T follicular helper cell (primary cell): ENCODE measurements at regions not wholly inside any gene's neighbourhood (a gene's known extent, or its start where the extent isn't known, plus 50 kb on each side); places are given as distances from the start of the nearest gene placed in this dataset.
A peak's percentile ranks its signal among the peaks of the same experiment; 100 is the strongest.
"Not testable (repeated sequence)": the region's sequence is repeated elsewhere in the genome, so short reads cannot be mapped to it uniquely, and the experiment has no call there.

ENCODE experiments used
- DNase-seq: peaks from one replicate; pipeline ENCODE4 v3.0.0-alpha.2; 2020; ENCODE audit warnings: low read depth

DNA sequence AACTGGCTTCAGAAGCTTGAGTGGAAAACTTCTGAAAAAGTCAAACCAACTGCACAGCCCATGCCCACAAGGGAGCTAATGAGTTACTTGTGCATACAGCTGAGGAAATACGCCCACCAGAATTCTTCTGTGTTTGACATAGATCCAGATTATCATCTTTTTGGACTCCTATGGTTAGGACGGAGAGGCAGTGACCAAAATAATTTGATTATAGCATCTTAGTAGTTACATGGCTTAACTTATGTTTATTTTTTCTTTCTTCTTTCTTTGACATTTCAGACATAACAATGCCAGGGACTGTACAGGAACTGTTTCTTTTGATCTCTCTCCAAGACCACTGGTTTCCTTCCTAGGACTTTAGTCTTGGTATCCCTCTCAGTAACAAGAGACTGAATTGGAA is 246.1 kb upstream of the RASGRP1 start:
- no peak for DNase-seq

DNA sequence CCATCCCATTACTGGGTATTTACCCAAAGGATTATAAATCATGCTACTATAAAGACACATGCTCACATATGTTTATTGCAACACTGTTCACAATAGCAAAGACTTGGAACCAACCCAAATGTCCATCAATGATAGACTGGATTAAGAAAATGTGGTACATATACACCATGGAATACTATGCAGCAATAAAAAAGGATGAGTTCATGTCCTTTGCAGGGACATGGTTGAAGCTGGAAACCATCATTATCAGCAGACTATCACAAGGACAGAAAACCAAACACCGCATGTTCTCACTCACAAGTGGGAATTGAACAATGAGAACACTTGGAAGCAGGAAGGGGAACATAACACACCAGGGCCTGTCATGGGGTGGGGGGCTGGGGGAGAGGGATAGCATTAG is 249.6 kb upstream of the RASGRP1 start:
- DNase-seq, result not testable (repeated sequence)

- no peak for DNase-seq
These were observed 250.3 kb upstream of the RASGRP1 start for GRCh38 chr15:38814891-38815290.

GRCh38 chr15:38817427-38818156 is 253.0 kb upstream of the RASGRP1 start:
- peak; percentile 70 for DNase-seq

GRCh38 chr15:38818157-38818790 is 253.7 kb upstream of the RASGRP1 start:
- no peak for DNase-seq

- no peak for DNase-seq
These were observed 254.9 kb upstream of the RASGRP1 start for GRCh38 chr15:38819387-38819950.

GRCh38 chr15:38823263-38823662 is 258.6 kb upstream of the RASGRP1 start:
- DNase-seq, result no peak

GRCh38 chr15:38824719-38825118 is 260.1 kb upstream of the RASGRP1 start:
- no peak for DNase-seq

GRCh38 chr15:38826880-38827279 is 262.3 kb upstream of the RASGRP1 start:
- DNase-seq, result no peak

- no peak for DNase-seq
These were observed 263.5 kb upstream of the RASGRP1 start for GRCh38 chr15:38828031-38828532.

- no peak for DNase-seq
These were observed 264.5 kb upstream of the RASGRP1 start for GRCh38 chr15:38829086-38829485.

DNA sequence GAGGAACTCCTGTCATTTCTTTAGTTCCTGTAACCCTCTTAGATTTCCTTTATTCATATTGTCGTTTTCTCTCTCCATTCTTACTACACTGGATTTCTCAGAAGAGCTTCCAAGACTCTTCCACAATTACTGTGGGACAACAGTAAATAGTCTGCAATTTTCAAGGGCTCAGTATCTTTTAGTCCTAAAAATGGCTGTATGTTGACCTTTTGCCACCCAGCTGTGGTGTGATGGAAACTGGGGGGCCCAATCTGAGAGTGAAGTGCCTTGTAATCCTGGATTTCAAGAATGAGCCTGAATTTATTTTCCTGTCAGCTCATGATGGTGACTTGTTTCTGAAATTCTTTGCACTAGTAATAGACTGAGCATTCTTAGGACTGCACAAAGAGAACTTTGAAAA is 277.6 kb upstream of the RASGRP1 start:
- DNase-seq, result no peak

GRCh38 chr15:38843051-38843501 is 278.5 kb upstream of the RASGRP1 start:
- no peak for DNase-seq

DNA sequence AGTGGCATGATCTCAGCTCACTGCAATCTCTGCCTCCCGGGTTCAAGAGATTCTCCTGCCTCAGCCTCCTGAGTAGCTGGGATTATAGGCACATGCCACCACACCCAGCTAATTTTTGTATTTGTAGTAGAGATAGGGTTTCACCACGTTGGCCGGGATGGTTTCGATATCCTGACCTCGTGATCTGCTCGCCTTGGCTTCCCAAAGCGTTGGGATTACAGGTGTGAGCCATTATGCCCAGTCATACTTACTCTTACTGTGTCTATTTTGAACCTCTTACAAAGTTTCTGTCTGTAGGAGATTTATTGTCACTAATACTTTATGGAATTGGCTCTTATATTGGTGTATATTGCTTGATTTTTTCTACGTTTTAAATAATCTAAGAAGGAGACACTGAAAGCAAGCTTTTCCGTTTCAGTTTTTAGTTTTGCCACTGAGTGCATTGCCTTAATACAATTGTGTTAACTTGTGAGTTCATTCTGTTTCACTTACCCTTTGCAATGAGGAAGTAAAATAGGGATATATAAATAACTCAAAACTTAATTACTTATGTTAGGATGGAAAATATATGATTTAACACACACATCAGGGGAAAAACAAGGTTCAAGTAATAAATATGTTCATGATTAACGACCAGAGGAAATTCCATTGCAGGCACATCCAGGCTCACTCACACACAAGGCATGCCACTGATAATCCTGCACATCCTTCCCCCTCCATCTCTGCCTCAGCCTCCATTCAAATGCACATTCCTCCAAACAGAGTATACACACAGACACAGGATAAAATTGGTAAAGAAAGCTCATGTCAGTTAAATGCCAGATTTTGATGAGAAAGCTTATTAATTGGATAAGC is 279.3 kb upstream of the RASGRP1 start:
- no peak for DNase-seq

DNA sequence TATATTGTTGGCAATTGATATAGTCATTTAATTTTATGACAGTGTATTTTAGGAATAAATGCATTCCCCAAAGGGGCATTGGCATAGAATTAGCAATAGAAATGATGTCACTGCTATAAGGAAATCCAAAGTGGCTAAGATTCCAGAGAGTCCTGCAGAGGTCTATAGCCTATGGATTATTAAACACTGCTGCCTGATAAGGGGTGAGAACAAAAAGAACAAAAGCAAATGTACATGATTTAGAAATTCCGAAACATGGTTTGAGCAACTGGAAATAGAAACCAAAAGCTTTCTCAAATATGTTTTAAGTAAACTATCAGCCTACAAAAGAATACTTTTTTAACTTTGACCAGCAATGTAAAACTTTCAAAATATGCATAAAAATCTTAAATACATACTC is 280.1 kb upstream of the RASGRP1 start:
- no peak for DNase-seq

GRCh38 chr15:38846346-38846745 is 281.7 kb upstream of the RASGRP1 start:
- DNase-seq, result no peak

GRCh38 chr15:38847666-38848065 is 283.1 kb upstream of the RASGRP1 start:
- no peak for DNase-seq

DNA sequence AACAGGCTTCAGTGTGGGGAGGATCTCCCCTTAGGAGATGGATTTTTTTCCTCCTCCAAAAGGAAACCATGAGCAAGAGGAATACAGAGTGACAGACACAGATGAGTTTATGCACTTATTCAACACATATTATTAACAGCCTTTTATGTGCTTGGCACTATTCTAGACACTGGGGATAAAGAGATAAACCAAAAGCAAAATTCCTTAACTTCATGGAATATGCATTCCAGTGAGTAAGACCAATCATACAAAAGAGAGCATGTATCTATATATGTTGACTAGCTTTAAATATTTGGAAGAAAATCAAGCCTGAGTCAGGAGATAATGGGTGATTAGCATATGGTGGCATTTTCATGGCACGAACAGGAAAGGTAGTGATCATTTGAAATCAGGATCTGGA is 284.4 kb upstream of the RASGRP1 start:
- DNase-seq, result no peak

- DNase-seq, result not testable (repeated sequence)
These were observed 287.6 kb upstream of the RASGRP1 start for GRCh38 chr15:38852188-38852587.

- peak; percentile 19 for DNase-seq
These were observed 289.0 kb upstream of the RASGRP1 start for GRCh38 chr15:38853608-38854007.

- DNase-seq, result no peak
These were observed 289.9 kb upstream of the RASGRP1 start for GRCh38 chr15:38854506-38854905.

DNA sequence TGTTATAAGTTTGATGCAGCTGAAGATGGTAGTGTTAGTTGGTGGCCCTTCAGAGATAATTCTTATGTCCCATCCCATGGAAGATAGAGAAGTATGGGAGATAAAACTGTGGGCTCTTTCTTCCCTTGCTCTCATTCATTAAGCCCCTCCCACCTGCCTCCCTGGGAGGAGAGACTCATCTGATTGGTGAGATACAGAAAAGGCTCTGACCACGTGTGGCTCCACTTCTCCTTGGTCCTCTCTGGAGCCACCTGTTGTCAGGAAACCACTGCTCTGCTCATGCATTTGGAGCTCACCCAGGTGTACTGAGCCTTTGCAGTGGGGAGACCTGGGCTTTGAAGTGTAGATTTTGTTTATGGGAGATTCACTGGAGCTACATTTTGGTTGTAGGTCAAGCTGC is 293.2 kb upstream of the RASGRP1 start:
- DNase-seq, result no peak
